Panc1 (cell line): ENCODE measurements at regions not wholly inside any gene's neighbourhood (a gene's known extent, or its start where the extent isn't known, plus 50 kb on each side); places are given as distances from the start of the nearest gene placed in this dataset.

Source experiments
- POLR2AphosphoS5 ChIP-seq: IDR thresholded peaks from 2 replicates; pipeline ENCODE4 v1.6.1; 2012; ENCODE audit warnings: mild to moderate bottlenecking, low read depth, low read length, moderate library complexity
- SIN3A ChIP-seq: IDR thresholded peaks from 2 replicates; pipeline ENCODE4 v1.6.1; 2012; ENCODE audit warnings: low read depth, mild to moderate bottlenecking, low read length, moderate library complexity, borderline replicate concordance; ENCODE audit not compliant: insufficient read depth
- TF ChIP-seq, protein P1 (sequence below): fragments of 450-650 bp; IDR thresholded peaks from 2 replicates; pipeline ENCODE4 v1.5.1; 2017; ENCODE audit warnings: mild to moderate bottlenecking
- TF ChIP-seq, protein P2 (sequence below), 2 experiments: IDR thresholded peaks; 2 replicates each; pipeline ENCODE4 v1.6.1; 2011 to 2012; ENCODE audit warnings: low read depth in 2 of 2, control low read depth in 1 of 2, low read length in 1 of 2, mild to moderate bottlenecking in 1 of 2, moderate library complexity in 1 of 2; ENCODE audit not compliant: insufficient read depth in 1 of 2

DNA sequence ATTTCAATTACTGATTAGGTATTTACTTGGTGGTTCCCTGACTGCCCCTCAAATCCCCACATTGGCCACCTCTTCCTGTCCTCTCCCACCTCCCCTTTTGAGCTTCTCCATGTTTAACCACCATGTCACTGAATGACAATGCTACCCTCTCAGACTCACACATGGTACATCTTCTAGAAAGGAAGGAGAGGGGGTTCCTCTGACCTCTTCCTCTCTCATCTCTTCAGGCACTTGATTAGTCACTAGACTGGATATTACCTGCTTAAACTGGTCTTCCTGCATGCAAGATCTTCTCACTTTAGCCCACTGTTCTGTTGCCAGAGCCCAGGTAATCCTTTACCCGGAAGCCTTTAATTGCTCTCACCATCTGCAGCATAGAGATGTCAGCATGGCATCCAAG lies 64.9 kb downstream of the DIPK2A start:
- TF ChIP-seq, protein P1, sequence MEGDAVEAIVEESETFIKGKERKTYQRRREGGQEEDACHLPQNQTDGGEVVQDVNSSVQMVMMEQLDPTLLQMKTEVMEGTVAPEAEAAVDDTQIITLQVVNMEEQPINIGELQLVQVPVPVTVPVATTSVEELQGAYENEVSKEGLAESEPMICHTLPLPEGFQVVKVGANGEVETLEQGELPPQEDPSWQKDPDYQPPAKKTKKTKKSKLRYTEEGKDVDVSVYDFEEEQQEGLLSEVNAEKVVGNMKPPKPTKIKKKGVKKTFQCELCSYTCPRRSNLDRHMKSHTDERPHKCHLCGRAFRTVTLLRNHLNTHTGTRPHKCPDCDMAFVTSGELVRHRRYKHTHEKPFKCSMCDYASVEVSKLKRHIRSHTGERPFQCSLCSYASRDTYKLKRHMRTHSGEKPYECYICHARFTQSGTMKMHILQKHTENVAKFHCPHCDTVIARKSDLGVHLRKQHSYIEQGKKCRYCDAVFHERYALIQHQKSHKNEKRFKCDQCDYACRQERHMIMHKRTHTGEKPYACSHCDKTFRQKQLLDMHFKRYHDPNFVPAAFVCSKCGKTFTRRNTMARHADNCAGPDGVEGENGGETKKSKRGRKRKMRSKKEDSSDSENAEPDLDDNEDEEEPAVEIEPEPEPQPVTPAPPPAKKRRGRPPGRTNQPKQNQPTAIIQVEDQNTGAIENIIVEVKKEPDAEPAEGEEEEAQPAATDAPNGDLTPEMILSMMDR, result no peak
- TF ChIP-seq, protein P2, sequence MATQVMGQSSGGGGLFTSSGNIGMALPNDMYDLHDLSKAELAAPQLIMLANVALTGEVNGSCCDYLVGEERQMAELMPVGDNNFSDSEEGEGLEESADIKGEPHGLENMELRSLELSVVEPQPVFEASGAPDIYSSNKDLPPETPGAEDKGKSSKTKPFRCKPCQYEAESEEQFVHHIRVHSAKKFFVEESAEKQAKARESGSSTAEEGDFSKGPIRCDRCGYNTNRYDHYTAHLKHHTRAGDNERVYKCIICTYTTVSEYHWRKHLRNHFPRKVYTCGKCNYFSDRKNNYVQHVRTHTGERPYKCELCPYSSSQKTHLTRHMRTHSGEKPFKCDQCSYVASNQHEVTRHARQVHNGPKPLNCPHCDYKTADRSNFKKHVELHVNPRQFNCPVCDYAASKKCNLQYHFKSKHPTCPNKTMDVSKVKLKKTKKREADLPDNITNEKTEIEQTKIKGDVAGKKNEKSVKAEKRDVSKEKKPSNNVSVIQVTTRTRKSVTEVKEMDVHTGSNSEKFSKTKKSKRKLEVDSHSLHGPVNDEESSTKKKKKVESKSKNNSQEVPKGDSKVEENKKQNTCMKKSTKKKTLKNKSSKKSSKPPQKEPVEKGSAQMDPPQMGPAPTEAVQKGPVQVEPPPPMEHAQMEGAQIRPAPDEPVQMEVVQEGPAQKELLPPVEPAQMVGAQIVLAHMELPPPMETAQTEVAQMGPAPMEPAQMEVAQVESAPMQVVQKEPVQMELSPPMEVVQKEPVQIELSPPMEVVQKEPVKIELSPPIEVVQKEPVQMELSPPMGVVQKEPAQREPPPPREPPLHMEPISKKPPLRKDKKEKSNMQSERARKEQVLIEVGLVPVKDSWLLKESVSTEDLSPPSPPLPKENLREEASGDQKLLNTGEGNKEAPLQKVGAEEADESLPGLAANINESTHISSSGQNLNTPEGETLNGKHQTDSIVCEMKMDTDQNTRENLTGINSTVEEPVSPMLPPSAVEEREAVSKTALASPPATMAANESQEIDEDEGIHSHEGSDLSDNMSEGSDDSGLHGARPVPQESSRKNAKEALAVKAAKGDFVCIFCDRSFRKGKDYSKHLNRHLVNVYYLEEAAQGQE (IDR thresholded peaks at IDR 0.05; ENCODE audit: insufficient read depth in 1 of 2, low read depth in 2 of 2, low read length in 1 of 2), result no peak
- TF ChIP-seq POLR2AphosphoS5 (no peak), SIN3A (no peak)
